NCI-H1930 (cell line): ENCODE measurements at regions not wholly inside any gene's neighbourhood (a gene's known extent, or its start where the extent isn't known, plus 50 kb on each side); places are given as distances from the start of the nearest gene placed in this dataset.

ENCODE experiments used
- DNase-seq, 2 experiments: peaks; one replicate each; lab custom pipeline; 2025; lab: John Stamatoyannopoulos, UW

DNA sequence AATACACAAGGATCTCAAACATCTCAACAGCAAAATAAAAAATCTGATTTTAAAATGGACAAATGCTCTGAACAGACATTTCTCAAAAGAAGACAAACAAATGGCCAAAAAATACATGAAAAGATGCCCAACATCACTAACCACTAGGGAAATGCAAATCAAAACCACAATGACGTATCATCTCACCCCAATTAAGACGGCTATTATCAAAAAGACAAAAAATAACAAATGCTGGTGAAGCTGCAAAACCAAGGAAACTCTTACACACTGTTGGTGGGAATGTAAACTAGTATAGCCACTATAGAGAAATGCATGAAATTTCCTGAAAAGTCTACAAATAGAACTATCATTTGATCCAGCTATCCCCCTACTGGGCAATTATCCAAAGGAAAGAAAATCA is 145.0 kb downstream of the BTG1 start:
- DNase-seq: no peak

DNA sequence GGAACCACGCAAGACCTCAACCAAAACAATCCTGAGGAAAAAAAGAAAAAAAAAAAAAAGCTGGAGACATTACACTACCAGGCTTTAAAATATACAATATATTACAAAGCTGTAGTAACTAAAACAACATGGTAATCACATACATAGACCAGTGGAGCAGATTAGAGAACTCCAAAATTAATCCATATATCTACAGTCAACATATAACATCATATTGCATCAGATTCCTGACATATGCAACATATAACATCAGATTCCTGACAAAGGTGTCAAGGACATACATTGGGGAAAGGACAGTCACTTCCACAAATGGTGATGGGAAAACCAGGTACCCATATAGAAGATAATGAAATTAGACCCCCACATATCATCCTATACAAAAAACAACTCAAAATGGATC is 145.8 kb downstream of the BTG1 start:
- no peak for DNase-seq

DNA sequence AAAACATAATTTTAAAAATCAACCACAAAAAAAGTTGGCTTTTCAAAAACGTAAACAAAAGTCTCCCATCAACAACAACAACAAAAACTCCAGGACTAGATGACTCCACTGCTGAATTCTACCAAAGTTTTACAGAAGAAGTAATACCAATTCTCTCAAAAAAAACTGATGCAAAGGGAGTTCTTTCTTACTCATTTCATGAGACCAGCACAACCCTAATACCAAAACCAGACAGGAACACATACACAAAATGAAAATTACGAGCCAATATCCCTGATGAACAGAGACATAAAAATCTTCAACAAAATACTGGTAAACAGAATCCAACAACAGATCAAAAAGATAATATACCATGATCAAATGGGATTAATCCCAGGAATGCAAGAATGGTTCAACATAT is 147.3 kb downstream of the BTG1 start:
- DNase-seq: no peak

DNA sequence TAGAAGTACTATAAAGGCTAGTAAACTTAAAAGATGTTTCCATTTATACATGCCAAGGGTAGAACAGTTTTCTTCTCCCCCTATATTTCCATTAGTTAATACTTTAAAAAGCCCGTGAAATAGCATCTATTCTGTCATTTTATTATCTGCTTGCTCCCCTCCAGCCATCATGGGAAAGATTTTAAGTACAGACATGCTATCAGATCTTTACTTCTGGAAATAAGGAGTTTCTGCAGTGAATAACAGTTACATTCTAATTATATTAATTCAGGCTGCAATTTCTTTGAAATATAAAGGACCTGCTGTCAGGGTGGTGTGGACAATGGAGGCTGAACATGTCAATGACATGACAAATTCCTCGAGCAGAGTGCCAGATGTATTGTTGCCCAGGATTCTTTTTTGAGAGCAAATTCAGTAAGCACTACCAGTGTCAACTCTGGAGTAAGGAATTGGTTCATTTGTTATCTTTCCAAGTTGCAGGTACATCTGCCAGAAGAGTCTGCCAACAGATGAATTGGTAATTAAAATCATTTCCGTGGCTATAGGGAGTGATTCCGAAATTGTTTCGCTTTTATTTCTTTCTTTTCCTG is 151.3 kb downstream of the BTG1 start:
- DNase-seq: no peak

DNA sequence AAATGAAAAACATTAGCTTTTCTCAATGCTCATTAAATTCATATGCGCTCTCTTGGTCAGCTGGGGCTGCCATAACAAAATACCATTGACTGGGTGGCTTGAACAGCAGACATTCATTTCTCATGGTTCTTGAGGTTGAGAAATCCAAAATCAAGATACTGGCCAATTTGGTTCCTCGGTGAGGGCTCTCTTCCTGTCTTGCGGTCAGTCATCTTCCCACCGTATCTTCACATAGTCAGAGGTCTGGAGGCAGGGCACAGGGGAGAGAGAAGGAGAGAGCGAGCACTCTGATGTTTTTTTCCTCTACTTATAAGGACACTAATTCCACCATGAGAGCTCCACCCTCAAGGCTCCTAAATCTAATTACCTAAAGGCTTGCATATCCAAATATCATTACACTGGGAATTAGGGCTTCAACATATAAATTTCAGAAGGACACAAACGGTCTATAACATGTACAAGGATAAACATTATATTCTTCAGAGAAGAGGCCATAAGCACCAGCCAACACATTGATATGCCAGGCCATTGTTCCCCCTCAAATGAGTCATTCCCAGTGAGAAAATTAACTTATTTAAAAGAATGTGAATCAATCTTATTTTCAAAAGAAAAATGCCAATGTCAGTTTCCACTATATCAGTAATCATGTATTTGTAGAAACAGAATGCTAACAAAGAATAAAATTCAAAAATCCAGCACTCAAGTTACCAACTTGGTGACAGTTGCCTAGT is 152.2 kb downstream of the BTG1 start:
- DNase-seq: no peak

DNA sequence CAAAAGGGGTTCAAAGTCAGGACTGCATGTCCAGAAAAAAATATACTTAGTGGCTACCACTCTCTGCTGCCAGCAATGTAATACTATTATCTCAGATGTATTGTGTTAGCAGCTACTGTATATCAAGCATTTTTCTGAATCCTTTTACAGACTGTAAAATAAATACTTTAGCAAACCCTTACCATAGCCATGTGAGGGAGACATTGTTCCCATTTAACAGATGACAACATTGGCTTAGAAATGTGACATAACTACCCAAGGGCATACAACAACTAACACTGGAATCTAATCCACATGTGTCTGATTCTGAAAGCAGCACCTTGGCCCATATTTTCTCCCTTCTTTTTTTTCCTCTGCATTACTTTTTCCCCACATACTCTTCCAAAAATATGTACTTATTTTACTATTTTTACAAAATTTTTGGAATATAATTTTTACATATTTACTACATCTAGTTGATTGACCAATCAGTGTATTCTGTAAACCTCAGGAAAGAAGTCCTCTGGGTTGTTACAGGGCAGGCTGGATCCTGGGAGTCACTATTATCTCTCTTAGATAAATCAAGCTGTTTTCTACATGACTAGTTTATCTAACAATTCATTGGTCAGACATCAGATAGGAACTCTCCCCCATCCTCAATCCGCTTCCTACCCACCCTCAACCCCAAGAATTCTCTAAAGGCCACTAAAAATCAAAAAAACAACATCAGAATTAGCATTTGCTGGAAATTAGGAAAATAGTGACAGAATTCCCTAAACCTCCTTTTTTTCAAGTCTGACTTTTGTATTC is 154.1 kb downstream of the BTG1 start:
- DNase-seq: no peak

DNA sequence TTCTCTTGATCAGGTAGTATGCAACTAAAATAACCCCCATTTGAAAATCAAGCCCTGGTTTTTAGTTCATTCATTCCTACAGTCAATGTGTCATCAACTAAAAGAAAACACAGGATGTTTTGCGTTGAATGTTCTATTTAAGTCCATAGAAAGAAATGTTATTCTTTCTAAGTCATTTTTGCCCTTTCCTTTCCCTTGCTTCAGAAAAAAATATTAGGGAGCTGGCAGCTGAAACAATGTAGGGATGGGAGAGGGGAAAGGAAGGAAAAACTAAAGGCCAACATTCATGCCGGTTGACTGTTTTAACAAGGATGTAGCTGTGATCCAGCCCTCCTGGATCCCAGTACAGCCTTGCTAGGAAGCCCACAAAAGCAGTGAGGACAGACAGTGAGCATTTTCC is 155.1 kb downstream of the BTG1 start:
- DNase-seq: no peak

DNA sequence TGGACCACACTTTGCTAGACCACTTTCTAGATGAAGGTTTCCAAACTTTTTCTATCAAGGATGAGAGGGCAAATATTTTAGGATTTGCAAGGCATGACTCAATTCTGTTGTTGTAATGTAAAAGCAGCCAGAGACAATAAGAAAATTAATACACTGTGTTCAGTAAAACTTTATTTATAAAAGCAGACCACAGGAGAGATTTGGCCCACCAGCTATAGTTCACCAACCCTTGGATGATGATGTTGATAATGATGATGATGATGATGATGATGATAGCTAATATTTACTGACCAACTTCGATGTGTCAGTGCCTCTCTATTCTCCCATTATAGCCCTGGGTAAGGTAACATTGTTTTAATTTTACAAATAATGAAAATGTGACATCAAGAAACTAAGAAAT is 156.5 kb downstream of the BTG1 start:
- DNase-seq: no peak

DNA sequence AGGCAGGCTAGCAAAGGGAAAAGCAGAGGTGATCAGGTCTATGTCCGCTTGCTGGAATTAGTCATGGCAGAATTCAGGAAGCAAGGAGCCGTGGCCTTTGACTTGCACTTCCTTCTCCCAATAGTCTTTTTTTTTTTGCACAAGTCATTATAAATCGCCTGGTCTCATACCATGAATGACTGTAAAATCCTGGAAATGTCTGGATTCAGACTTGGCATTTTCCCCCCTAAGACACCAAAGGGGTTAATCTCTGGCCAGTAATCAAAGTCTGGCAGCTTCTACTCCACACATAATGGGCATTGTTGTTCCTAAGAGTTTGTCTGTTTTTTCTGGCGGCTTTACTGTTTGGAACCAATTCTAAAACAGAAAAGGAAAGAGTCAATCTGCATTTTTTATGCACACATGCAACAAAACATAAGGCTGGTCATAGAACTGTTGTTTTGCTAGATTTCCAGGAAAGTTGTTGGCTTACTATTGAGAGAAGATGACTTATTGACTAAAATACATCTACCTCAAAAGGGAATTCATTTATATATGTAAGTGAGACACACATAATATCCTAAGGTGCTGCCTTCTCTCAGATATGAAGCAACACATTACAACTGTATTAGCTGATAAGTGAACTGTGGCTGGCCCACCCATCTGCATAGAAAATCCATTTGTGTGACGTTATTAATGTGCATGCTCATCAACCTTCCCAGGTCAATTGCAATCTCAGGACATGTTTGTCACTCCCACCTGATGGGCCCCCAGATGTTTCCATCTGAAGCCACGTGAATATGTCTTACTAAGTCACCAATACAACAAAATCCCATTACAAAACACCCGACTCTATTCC is 157.3 kb downstream of the BTG1 start:
- no peak for DNase-seq

DNA sequence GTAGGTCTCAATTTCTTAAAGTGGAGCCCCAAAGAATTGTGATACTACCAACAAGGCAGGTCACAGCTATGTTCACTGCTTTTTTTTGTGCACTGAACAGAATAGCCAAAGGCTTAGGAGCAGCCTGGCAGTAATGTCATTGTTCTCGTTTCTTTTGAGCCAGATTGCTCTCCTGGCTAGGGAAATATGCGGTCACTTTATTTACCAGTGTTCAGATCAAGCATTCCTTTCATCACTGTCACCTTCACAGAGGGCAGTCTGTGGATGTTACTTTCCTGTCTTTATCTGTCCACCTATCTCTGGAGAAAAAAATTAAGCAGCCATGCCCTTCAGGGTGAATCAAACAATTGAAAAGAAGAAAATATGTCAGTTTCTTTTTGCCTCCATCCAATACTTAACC is 159.6 kb downstream of the BTG1 start:
- peak in 1 of 2 experiments; percentile 5 for DNase-seq

DNA sequence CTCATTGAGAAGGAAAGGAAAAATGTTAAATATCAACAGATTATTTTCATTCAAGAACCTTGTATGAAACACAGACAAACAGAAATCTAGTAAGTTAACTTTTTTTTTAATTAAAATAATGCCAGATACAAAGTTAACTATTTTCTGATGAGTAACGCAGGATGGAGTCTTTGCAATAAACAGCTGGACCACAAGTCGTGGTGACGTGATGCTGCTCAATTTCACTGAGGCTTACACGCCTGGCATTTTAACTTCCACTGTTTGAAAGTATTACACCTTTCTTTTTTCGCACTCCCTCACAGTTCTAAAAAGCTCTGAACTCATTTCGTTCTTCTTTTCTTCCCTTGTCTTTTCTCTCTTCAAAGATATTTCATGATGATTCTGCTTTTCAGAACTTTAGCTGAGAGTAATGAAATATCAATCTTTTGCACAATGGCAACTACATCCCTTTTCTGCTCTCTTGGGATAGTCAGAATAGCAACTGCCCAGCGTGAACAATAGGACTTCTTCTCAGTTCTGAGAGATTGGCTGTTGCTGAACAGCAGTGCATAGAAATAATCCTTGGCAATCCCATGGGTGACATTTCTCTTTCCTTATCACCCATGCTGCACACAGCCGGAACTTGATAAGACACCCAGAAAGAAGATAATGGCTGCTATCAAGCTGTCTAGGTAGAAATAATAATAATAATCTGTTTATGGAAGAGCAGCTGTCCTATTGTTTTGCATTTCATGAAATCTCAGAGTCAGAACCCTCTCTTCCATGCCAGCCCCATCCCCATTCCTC is 160.5 kb downstream of the BTG1 start:
- DNase-seq: no peak

DNA sequence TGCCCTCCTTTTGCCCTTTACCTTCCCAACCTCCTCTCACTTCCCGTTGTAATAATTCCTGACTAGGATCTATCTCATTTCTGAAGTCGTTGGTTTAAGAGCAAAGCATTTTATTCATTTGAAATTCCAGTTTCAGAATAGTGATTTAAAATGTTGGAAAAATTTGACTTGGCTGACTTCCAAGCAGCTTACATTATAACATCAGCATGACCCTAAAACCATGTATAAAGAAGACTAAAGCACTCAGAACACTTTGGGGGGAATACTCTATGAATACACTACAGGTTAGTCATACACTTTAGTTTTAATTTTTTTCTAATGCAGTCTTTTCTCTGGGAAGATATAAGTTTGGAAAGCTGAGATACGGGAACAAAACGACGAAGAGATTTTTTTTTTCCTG is 161.1 kb downstream of the BTG1 start:
- DNase-seq: no peak

DNA sequence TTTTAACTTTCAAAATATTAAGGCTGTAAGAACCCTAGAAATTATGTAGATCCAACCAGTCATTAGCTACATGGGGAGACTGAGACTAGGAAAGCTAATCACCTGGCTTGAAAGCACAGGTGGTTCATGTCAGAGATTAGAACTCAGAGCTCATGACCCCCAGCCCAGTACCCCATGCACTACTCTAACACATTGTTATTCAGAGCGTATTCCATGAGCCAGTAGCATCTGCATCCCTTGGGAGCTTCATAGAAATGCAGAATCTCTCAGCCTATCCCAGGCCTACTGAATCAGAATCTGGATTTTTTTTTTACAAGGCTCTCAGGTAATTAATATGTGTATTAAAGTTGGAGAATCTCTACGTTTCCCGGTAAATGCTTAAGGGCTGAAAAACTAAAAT is 161.7 kb downstream of the BTG1 start:
- no peak for DNase-seq

DNA sequence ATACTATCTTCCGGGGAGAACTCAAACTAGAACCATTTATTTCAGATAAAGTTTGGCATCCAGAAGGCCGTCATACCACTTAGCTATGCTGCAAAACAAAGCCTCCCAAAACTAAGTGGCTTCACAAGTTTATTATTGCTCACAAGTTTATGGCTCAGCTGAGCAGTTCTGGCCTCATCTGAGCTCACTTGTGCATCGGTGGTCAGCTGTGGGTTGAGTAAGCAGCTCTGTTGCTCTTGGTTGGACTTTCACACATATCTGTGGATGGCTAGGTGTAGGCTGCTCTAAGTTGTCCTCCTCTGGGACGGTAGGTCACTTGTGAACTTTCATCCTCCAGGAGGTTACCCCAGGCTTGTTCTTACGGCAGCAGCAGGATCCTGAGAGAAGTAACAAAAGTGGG is 162.7 kb downstream of the BTG1 start:
- DNase-seq: no peak

DNA sequence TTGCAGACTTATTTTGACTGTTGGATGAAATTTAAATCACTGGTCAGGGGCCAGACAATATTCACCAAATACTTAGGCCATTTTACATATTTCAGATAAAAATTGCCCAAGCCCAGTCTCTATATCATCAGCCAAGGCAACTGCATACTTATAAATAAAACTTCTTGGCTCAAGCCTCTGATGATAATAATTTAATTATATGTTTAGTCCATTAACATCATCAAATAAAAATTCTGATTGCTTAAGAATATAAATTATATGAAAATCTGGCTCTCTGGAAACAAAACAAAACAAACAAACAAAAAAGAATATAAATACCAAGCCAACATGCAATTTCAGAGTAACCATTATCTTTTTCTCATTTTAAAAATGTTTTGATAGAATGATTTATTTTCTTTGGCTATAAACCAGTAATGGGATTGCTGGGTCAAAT is 165.2 kb downstream of the BTG1 start:
- DNase-seq: no peak

DNA sequence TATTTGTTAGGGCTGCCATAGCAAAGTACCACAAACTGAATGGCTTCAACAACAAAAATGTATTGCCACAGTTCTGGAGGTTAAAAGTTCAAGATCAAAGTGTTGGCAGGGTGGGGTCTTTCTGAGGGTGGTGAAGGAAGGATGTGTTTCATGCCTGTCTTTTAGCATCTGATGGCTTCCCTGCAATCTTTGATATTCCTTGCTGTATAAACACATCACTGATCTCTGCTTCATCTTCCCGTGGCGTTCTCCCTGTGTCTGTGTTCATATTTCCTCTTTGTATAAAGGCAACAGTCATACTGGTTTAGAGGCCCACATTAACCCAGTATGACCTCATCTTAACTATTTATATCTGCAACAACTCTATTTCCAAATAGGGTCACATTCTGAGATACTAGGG is 167.5 kb downstream of the BTG1 start:
- no peak for DNase-seq

DNA sequence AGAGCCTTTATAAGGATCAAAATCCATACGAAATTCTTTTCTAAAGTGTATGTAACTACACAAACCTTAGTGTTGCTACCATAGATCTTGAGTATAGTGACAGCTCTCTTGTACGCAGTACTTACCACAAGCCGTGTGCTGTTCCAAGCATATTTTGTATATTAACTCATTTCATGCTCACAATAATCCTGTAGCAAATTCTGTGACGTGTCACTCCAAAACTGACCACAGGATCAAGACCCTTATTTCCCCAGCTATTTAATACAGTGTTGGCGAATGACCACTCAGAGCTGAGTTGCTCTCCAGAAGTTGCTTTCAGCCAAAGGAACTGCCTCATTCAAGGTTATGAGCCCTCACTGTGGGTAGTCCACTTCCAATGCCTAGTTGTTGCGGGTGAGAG is 169.8 kb downstream of the BTG1 start:
- no peak for DNase-seq

DNA sequence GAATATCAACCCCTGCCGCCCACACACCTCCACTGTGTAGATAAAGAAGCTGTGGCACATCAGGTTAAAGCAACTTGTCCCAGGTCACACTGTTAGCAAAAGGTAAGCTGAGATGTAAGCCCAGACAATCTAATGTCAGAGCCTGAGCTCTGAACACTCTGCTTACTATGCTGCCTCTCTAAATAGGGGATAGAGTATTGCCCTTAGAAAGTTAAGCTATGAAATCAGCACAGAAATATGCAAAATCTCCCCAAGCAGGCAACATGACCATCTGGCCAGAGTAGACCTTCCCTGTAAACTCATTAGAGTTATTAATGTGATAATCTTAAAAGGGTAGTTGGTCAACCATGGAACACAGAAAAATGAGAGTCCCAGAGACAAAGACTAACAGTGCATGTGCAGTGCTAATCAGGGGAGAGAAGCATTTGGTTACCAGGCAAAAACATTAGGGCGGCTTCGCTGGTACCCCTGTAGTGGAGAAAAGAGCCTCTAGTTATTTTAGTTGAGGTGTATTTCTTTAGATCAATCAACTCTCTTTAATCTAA is 171.0 kb downstream of the BTG1 start:
- DNase-seq: no peak

DNA sequence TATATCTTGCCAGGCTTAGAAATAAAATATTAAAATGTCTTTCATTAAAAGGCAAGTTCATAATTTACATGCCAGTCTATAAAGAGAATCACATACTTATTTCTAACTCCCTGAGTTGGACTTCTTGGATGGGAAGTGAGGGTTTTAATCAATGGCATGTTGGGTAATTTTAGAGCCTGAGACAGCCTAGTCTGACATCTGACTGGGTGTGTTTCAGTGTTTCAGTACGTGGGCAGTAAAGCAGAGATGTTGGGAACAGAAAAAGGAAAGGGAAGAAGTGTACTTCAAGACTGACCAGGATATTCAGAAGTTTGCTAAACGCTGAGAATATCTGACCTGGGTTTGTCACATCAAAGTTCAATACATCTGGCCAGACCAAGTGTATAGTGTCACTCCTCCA is 171.8 kb downstream of the BTG1 start:
- no peak for DNase-seq

DNA sequence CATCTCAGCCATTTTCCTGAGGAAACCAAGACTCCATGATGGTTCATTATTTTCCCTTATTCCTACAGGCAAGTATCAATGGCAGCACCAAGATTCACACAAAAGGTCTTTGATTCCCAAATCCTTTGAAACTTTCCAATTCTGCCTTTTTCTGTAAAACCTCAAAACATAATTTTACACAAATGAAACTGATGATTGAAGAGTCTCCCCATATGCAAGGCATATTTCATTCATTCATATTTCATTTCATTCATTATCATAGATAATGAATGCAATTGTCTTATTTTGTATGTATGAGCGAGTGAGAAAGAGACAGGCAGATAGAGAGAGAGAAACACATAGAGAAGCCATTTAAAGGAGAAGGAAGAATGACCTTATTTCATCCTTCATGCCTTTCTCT is 172.8 kb downstream of the BTG1 start:
- DNase-seq: no peak

DNA sequence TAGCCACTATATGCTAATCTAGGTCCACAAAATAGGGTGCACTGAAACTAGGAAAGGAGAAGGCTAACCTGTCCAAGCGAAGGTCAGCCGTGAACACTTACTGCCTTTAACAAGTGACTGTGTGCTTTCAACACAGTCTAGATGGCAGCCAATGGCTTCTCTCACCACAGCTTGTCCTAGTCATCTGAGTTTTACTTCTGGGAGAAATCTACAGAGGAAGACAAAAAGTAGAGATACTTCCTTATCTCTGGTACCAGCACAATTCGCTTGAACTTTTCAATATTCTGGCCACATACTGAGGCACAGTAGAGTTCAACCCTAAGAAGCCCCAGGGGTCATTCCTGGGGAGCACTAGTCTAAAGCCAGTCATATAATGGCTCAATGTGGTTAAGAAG is 176.9 kb downstream of the BTG1 start:
- DNase-seq: no peak
